Sigmoid colon (tissue), 4 donors: ENCODE measurements at regions not wholly inside any gene's neighbourhood (a gene's known extent, or its start where the extent isn't known, plus 50 kb on each side); places are given as distances from the start of the nearest gene placed in this dataset.

Source experiments
- CTCF ChIP-seq, 4 experiments: fragments of 450-650 bp in 3 of 4; fragments of 200-600 bp in 1 of 4; IDR thresholded peaks; one replicate each; pipeline ENCODE4 v1.5.1; 2016 to 2019; ENCODE audit warnings: antibody characterized with exemption in 4 of 4, mild to moderate bottlenecking in 3 of 4, moderate library complexity in 2 of 4
- EP300 ChIP-seq, 4 donors: sonication (generic); formaldehyde crosslinking; IDR thresholded peaks; one replicate each; pipeline ENCODE4 v1.6.1; 2017; ENCODE audit warnings: antibody characterized with exemption in 4 of 4
- POLR2A ChIP-seq, 2 donors: fragments of 450-650 bp; IDR thresholded peaks; one replicate each; pipeline ENCODE4 v1.6.1; 2016; ENCODE audit warnings: antibody characterized with exemption in 2 of 2, mild to moderate bottlenecking in 2 of 2, moderate library complexity in 2 of 2

- TF ChIP-seq CTCF (IDR thresholded peaks at IDR 0.05) (no peak), POLR2A (IDR thresholded peaks at IDR 0.05) (no peak), EP300 (IDR thresholded peaks at IDR 0.05) (no peak)
Observed at GRCh38 chr12:105899589-105899988, 239.2 kb downstream of the NUAK1 start.
